Heart left ventricle (tissue), 13 donors: ENCODE measurements at regions not wholly inside any gene's neighbourhood (a gene's known extent, or its start where the extent isn't known, plus 50 kb on each side); places are given as distances from the start of the nearest gene placed in this dataset.

Experiments used
- POLR2A ChIP-seq, 2 donors: fragments of 450-650 bp; IDR thresholded peaks; one replicate each; pipeline ENCODE4 v1.6.1; 2017; ENCODE audit warnings: antibody characterized with exemption in 2 of 2, mild to moderate bottlenecking in 2 of 2, moderate library complexity in 2 of 2
- TF ChIP-seq, protein P1 (sequence below), 12 donors: fragments of 200-600 bp; sonication (generic) in 4 of 12; IDR thresholded peaks; one replicate each; pipeline versions ENCODE4 v1.5.0 to v1.8.0; 2018 to 2022; ENCODE audit warnings: antibody characterized with exemption in 12 of 12, mild to moderate bottlenecking in 5 of 12
- donor health status: ischemic (EF 13 %, LVEDD 7.1; RV severe dilation, severe dysfunction).
- donor health status: DM: no; HTN: yes; CAD: no.
- donor health status: DM: no; HTN: no; CAD: no.
- donor health status: ischemic (EF 25% LVEDD 6.9; RV normal size, moderate dysfunction).
- donor health status: ischemic (EF 25% LVEDD 5.7; RV mildly dilated, moderate dysfunction).
- donor health status: ischemic (EF 35%, LVEDD 5.7; RV mildly dilated, moderate dysfunction).
- donor health status: nonischemic (EF 11% LVEDD 7.7; RV severe dilation, severe dysfunction).
- donor health status: DM: yes; HTN: yes; CAD: no.
- donor health status: PGD.
- donor health status: ischemic (EF 29% LVEDD 5.4; RV normal size, mild dysfunction).
- donor health status: nonischemic (EF 23%, LVEDD 6.1; RV moderate dilation, normal function).

GRCh38 chr11:91528965-91529364 is 695.7 kb upstream of the FAT3 start:
- TF ChIP-seq POLR2A (IDR thresholded peaks at IDR 0.05) = no peak
- TF ChIP-seq, protein P1, sequence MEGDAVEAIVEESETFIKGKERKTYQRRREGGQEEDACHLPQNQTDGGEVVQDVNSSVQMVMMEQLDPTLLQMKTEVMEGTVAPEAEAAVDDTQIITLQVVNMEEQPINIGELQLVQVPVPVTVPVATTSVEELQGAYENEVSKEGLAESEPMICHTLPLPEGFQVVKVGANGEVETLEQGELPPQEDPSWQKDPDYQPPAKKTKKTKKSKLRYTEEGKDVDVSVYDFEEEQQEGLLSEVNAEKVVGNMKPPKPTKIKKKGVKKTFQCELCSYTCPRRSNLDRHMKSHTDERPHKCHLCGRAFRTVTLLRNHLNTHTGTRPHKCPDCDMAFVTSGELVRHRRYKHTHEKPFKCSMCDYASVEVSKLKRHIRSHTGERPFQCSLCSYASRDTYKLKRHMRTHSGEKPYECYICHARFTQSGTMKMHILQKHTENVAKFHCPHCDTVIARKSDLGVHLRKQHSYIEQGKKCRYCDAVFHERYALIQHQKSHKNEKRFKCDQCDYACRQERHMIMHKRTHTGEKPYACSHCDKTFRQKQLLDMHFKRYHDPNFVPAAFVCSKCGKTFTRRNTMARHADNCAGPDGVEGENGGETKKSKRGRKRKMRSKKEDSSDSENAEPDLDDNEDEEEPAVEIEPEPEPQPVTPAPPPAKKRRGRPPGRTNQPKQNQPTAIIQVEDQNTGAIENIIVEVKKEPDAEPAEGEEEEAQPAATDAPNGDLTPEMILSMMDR (IDR thresholded peaks at IDR 0.05) = no peak
